Duodenal mucosa (tissue), 2 donors: ENCODE measurements at regions not wholly inside any gene's neighbourhood (a gene's known extent, or its start where the extent isn't known, plus 50 kb on each side); places are given as distances from the start of the nearest gene placed in this dataset.
"Not testable (repeated sequence)": the region's sequence is repeated elsewhere in the genome, so short reads cannot be mapped to it uniquely, and the experiment has no call there.

Experiments
- H3K27ac ChIP-seq: one replicate; pipeline ENCODE4 v1.7.0; 2013; ENCODE audit warnings: low read depth, low read length
- H3K27me3 ChIP-seq, 2 donors: one replicate each; pipeline ENCODE4 v1.7.0; 2013; ENCODE audit warnings: low read length in 2 of 2, control low read depth in 1 of 2; ENCODE audit not compliant: insufficient read depth in 2 of 2, control insufficient read depth in 1 of 2
- H3K36me3 ChIP-seq, 2 donors: one replicate each; pipeline ENCODE4 v1.7.0; 2013; ENCODE audit warnings: low read length in 2 of 2, control low read depth in 1 of 2; ENCODE audit not compliant: insufficient read depth in 2 of 2, control insufficient read depth in 1 of 2
- H3K4me1 ChIP-seq, 2 donors: one replicate each; pipeline ENCODE4 v1.7.0; 2013; ENCODE audit warnings: low read length in 2 of 2, control low read depth in 1 of 2; ENCODE audit not compliant: insufficient read depth in 2 of 2, control insufficient read depth in 1 of 2
- H3K4me3 ChIP-seq, 2 donors: one replicate each; pipeline ENCODE4 v1.7.0; 2013; ENCODE audit warnings: low read length in 2 of 2, low read depth in 1 of 2
- H3K9ac ChIP-seq, 2 donors: one replicate each; pipeline ENCODE4 v1.7.0; 2013; ENCODE audit warnings: low read length in 2 of 2, low read depth in 1 of 2
- H3K9me3 ChIP-seq, 2 donors: one replicate each; pipeline ENCODE4 v1.7.0; 2013; ENCODE audit warnings: low read length in 2 of 2, control low read depth in 1 of 2; ENCODE audit not compliant: control insufficient read depth in 1 of 2

GRCh38 chr2:2582998-2583545 is 252.0 kb upstream of the MYT1L start:
- Histone ChIP-seq H3K36me3 (no peaks in the 10 kb centered on the region), H3K4me1 (no peaks in the 10 kb centered on the region), H3K9ac (no peak overlapping the region), H3K27me3 (no peaks in the 10 kb centered on the region), H3K4me3 (no peak overlapping the region), H3K27ac (no peak overlapping the region), H3K9me3 (no peaks in the 10 kb centered on the region)

- Histone ChIP-seq H3K4me1 (no peaks in the 10 kb centered on the region), H3K4me3 (no peak overlapping the region), H3K9me3 (no peaks in the 10 kb centered on the region), H3K27ac (no peak overlapping the region), H3K9ac (no peak overlapping the region), H3K27me3 (no peaks in the 10 kb centered on the region), H3K36me3 (no peaks in the 10 kb centered on the region)
Measured at GRCh38 chr2:2581331-2582159, 250.5 kb upstream of the MYT1L start.

GRCh38 chr2:2580841-2581240 is 249.8 kb upstream of the MYT1L start:
- H3K9me3 ChIP-seq, H3K36me3 ChIP-seq, H3K4me1 ChIP-seq, H3K4me3 ChIP-seq, H3K9ac ChIP-seq, H3K27me3 ChIP-seq, H3K27ac ChIP-seq: not testable (repeated sequence)

DNA sequence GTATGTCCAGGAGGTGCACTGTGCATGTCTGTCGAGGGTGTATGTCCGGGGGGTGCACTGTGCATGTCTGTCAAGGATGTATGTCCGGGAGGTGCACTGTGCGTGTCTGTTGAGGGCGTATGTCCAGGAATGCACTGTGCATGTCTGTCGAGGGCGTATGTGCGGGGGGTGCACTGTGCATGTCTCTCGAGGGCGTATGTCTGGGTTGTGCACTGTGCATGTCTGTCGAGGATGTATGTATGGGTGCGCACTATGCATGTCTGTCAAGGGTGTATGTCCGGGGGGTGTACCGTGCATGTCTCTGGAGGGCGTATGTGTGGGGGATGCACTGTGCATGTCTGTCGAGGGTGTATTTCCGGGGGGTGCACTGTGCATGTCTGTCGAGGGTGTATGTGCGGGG is 249.3 kb upstream of the MYT1L start:
- H3K36me3 ChIP-seq = no peaks in the 10 kb centered on the region
- no peak overlapping the region for H3K27ac ChIP-seq
- H3K9ac ChIP-seq = no peak overlapping the region
- no peaks in the 10 kb centered on the region for H3K9me3 ChIP-seq
- no peak overlapping the region for H3K4me3 ChIP-seq
- H3K4me1 ChIP-seq = no peaks in the 10 kb centered on the region
- H3K27me3 ChIP-seq = no peaks in the 10 kb centered on the region

GRCh38 chr2:2579814-2580213 is 248.7 kb upstream of the MYT1L start:
- Histone ChIP-seq H3K27ac (no peak overlapping the region), H3K9ac (no peak overlapping the region), H3K36me3 (no peaks in the 10 kb centered on the region), H3K4me3 (no peak overlapping the region), H3K27me3 (no peaks in the 10 kb centered on the region), H3K4me1 (no peaks in the 10 kb centered on the region), H3K9me3 (no peaks in the 10 kb centered on the region)

- Histone ChIP-seq H3K4me3 (no peak overlapping the region), H3K9me3 (peaks cover 14 to 16% of the 10 kb centered on the region in 2 donors), H3K27me3 (peaks cover 0 to 4% of the 10 kb centered on the region in 2 donors), H3K9ac (no peak overlapping the region), H3K36me3 (no peaks in the 10 kb centered on the region), H3K4me1 (no peaks in the 10 kb centered on the region), H3K27ac (no peak overlapping the region)
Measured at GRCh38 chr2:2577407-2577831, 246.3 kb upstream of the MYT1L start.

- no peak overlapping the region for H3K9ac ChIP-seq
- no peak overlapping the region for H3K4me3 ChIP-seq
- H3K27me3 ChIP-seq = peaks cover 0 to 4% of the 10 kb centered on the region in 2 donors
- no peak overlapping the region for H3K27ac ChIP-seq
- no peaks in the 10 kb centered on the region for H3K36me3 ChIP-seq
- H3K4me1 ChIP-seq = no peaks in the 10 kb centered on the region
- peaks cover 14 to 17% of the 10 kb centered on the region in 2 donors for H3K9me3 ChIP-seq
Measured at GRCh38 chr2:2575870-2576386, 244.9 kb upstream of the MYT1L start.

GRCh38 chr2:2575181-2575577 is 244.1 kb upstream of the MYT1L start:
- peaks cover 14 to 17% of the 10 kb centered on the region in 2 donors for H3K9me3 ChIP-seq
- peaks cover 0 to 4% of the 10 kb centered on the region in 2 donors for H3K27me3 ChIP-seq
- no peaks in the 10 kb centered on the region for H3K4me1 ChIP-seq
- H3K36me3 ChIP-seq = no peaks in the 10 kb centered on the region
- no peak overlapping the region for H3K27ac ChIP-seq
- no peak overlapping the region for H3K9ac ChIP-seq
- no peak overlapping the region for H3K4me3 ChIP-seq

- H3K4me3 ChIP-seq = no peak overlapping the region
- H3K9ac ChIP-seq = no peak overlapping the region
- peaks cover 14 to 17% of the 10 kb centered on the region in 2 donors for H3K9me3 ChIP-seq
Measured at GRCh38 chr2:2574401-2575180, 243.5 kb upstream of the MYT1L start.

More at GRCh38 chr2:2574401-2575180, 243.5 kb upstream of the MYT1L start:
- H3K27ac ChIP-seq = no peak overlapping the region
- no peaks in the 10 kb centered on the region for H3K36me3 ChIP-seq
- H3K4me1 ChIP-seq = no peaks in the 10 kb centered on the region
- peaks cover 0 to 4% of the 10 kb centered on the region in 2 donors for H3K27me3 ChIP-seq
